HL-60 (cell line): ENCODE measurements at regions not wholly inside any gene's neighbourhood (a gene's known extent, or its start where the extent isn't known, plus 50 kb on each side); places are given as distances from the start of the nearest gene placed in this dataset.

ENCODE experiments used
- GABPA ChIP-seq: IDR thresholded peaks from 2 replicates; pipeline ENCODE4 v1.6.1; 2012; ENCODE audit warnings: low read depth
- POLR2AphosphoS5 ChIP-seq: IDR thresholded peaks from 2 replicates; pipeline ENCODE4 v1.6.1; 2012; ENCODE audit warnings: low read depth
- TF ChIP-seq, protein P1 (sequence below): IDR thresholded peaks from one replicate; pipeline ENCODE4 v1.5.1; 2011; ENCODE audit warnings: low read length, control low read depth, inconsistent platforms; ENCODE audit not compliant: insufficient read depth
- TF ChIP-seq, protein P2 (sequence below): IDR thresholded peaks from 2 replicates; pipeline ENCODE4 v1.6.1; 2012; ENCODE audit warnings: low read depth; ENCODE audit not compliant: insufficient replicate concordance

DNA sequence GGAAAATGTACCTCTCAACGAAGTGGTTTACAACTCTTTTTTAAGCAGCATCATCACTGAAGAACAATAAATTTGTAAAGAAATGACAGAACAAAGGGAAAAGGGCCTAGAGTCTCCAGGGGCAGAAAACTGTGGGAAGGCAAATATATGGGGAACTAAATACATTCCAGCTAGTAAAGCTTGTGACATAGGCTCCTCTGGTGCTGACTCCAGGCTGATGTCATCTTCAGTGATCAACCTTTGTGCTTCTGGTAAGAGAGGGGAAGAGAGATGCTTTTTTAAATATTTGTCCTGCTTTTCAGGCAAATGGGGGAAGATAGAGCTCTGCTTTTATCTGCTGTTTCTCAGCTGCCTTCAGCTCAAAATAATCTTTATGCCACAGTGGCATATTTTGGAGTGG lies 323.2 kb downstream of the LRRIQ3 start:
- no peak for TF ChIP-seq POLR2AphosphoS5
- TF ChIP-seq, protein P1, sequence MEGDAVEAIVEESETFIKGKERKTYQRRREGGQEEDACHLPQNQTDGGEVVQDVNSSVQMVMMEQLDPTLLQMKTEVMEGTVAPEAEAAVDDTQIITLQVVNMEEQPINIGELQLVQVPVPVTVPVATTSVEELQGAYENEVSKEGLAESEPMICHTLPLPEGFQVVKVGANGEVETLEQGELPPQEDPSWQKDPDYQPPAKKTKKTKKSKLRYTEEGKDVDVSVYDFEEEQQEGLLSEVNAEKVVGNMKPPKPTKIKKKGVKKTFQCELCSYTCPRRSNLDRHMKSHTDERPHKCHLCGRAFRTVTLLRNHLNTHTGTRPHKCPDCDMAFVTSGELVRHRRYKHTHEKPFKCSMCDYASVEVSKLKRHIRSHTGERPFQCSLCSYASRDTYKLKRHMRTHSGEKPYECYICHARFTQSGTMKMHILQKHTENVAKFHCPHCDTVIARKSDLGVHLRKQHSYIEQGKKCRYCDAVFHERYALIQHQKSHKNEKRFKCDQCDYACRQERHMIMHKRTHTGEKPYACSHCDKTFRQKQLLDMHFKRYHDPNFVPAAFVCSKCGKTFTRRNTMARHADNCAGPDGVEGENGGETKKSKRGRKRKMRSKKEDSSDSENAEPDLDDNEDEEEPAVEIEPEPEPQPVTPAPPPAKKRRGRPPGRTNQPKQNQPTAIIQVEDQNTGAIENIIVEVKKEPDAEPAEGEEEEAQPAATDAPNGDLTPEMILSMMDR, result no peak
- TF ChIP-seq, protein P2, sequence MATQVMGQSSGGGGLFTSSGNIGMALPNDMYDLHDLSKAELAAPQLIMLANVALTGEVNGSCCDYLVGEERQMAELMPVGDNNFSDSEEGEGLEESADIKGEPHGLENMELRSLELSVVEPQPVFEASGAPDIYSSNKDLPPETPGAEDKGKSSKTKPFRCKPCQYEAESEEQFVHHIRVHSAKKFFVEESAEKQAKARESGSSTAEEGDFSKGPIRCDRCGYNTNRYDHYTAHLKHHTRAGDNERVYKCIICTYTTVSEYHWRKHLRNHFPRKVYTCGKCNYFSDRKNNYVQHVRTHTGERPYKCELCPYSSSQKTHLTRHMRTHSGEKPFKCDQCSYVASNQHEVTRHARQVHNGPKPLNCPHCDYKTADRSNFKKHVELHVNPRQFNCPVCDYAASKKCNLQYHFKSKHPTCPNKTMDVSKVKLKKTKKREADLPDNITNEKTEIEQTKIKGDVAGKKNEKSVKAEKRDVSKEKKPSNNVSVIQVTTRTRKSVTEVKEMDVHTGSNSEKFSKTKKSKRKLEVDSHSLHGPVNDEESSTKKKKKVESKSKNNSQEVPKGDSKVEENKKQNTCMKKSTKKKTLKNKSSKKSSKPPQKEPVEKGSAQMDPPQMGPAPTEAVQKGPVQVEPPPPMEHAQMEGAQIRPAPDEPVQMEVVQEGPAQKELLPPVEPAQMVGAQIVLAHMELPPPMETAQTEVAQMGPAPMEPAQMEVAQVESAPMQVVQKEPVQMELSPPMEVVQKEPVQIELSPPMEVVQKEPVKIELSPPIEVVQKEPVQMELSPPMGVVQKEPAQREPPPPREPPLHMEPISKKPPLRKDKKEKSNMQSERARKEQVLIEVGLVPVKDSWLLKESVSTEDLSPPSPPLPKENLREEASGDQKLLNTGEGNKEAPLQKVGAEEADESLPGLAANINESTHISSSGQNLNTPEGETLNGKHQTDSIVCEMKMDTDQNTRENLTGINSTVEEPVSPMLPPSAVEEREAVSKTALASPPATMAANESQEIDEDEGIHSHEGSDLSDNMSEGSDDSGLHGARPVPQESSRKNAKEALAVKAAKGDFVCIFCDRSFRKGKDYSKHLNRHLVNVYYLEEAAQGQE, result no peak
- no peak for TF ChIP-seq GABPA
